ENCODE measurements at regions not wholly inside any gene's neighbourhood (a gene's known extent, or its start where the extent isn't known, plus 50 kb on each side); places are given as distances from the start of the nearest gene placed in this dataset.

DNA sequence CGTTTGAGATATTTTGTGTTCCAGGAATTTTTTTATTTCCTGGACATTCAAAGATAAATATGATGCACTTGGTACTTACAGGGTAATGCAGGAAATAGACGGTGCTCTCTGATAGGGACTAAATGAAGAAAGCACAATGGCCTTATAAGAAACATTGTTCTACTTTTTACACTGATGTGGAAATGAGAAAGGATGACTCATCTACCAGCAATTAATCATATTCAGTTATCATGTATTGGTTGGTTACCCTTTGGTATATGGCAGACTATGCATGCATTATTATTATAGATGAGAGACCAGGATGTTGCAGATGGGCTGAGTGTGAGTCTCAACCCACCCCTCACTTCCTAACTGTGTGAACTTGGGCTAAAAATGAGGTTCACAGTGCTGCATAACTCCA is 222.2 kb downstream of the FLRT2 start:
- DNase-seq (ENCODE audit: low read depth) = no peak

DNA sequence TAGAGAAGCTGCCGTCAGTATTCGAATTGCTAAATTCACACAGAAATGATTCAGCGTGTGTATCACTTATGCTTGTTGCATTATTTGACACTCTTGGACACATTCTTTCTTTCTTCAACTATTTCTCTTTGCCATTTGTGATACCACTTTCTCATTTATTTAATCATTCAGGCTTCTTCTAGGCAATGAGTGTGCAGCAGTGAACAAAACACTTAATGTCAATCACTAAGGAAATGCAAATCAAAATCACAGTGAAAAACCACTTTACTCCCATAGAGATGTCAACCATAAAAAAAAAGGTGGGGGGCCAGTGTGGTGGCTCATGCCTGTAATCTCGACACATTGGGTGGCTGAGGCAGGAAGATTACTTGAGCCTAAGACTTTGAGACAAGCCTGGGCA is 214.6 kb downstream of the FLRT2 start:
- DNase-seq (ENCODE audit: low read depth) = no peak

DNA sequence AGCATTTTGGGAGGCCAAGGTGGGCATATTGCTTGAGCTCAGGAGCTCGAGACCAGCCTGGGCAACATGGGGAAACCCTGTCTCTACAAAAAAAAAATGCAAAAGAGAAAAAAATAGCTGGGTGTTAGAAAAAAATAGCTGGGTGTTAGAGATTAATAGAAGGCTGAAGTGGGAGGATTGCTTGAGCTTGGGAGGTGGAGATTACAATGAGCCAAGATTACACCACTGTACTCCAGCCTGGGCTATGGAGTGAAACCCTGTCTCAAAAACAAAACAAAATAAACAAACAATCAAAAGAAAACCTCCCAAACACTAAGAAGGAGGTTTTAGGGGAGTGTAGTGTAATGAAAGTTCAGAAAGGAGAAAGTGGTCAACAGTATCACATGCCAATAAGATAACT is 202.1 kb downstream of the FLRT2 start:
- DNase-seq (ENCODE audit: low read depth) = no peak

DNA sequence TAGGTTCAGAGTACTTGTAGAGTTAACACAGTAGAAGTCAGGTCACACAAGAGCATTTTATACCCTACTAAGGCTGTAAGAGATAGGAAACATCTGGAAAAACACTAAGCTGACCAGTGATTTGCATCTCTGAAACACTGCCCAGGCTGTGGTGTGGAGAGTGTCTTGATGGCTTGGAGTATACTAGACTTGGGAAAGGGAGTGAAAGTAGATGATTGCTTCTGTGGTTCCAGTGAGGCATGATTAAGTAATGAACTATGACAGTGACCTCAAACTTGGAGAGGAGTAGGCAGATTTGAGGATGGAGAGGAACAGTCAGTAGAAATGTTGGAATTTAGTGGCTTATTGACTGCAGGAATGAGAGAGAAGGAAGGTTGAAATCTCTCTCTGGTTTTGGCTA is 201.2 kb downstream of the FLRT2 start:
- DNase-seq (ENCODE audit: low read depth) = no peak

DNA sequence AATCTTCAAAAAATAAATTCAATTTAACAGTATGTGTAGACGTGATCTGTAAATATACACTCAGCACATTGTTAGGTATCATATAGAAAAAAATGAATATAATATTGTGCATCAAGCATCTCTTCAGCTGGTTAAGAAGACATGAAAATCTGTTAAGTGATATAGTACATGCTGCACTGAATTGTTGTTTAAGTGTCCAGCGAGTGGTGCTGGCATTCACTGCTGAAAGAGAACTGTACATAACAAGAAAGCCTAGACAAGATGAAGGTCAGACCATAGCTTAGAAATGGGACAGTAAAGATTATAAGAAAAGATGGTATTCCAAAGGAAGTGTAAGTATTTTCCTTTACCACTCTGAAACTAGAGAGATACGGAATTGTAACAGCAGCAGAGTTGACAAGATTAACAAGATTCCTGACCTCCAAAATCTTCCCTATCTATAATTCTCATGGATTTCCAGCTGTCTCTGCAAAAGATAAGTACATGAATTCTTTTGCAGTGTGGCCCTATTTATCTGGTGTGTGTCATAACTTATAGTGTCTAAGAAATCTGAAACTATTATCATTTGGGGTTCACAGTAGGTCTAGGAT is 198.6 kb downstream of the FLRT2 start:
- no peak for DNase-seq (ENCODE audit: low read depth)

DNA sequence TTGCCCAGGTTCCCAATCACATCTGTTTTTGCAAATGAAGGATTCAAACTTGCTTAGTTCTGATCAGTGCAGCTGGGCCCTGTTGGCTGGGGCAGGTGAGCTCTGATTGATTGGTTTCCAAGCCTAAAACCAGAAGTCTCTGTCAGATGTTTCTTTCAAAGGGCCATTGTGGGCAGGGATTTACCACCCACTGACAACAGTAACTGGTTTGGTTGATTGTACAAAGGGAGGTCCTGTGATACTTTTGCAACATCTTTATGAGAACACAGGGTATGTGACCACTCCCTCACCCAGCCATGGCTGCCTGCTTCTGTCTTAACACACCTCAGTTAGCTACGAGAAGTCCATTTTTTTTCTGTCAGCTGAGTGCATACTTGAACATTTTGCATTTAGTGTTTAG is 184.1 kb downstream of the FLRT2 start:
- no peak for DNase-seq (ENCODE audit: low read depth)

DNA sequence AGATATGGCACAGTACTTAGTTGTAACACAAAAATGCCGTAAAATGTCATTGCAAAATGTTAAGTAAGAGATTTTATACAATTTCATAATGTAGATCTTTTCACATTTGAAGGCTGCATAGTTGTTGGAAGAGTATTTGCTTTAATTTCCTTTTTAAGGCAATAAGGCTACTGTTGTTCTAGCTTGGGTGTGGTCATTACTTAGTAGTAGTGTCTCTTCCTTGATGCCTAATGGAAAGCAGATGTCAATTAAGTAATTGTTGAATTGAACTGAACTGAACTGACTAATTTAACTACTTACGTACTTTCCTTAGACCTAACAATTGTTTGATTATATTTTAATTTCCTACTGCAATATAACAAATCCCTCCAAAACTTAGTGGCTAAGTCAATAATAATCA is 181.7 kb downstream of the FLRT2 start:
- no peak for DNase-seq (ENCODE audit: low read depth)
